Kidney epithelial cell (primary cell): ENCODE measurements at regions not wholly inside any gene's neighbourhood (a gene's known extent, or its start where the extent isn't known, plus 50 kb on each side); places are given as distances from the start of the nearest gene placed in this dataset.
"Not testable (repeated sequence)": the region's sequence is repeated elsewhere in the genome, so short reads cannot be mapped to it uniquely, and the experiment has no call there.

Experiments
- DNase-seq: peaks from one replicate; pipeline ENCODE4 v3.0.0-alpha.2; 2010; ENCODE audit warnings: low read depth
- H3K27me3 ChIP-seq: 2 replicates; pipeline ENCODE4 v1.6.0; 2011; ENCODE audit warnings: low read length; ENCODE audit not compliant: control insufficient read depth, insufficient read depth
- H3K36me3 ChIP-seq: 2 replicates; pipeline ENCODE4 v1.5.1; 2011; ENCODE audit warnings: low read length; ENCODE audit not compliant: control insufficient read depth, insufficient read depth
- H3K4me3 ChIP-seq: 2 replicates; pipeline ENCODE4 v1.5.1; 2011; ENCODE audit warnings: low read depth, mild to moderate bottlenecking, control low read depth, low read length
- CTCF ChIP-seq: IDR thresholded peaks from 2 replicates; pipeline ENCODE4 v1.5.1; 2011; ENCODE audit warnings: mild to moderate bottlenecking, moderate library complexity, low read length, control low read depth, inconsistent platforms; ENCODE audit not compliant: insufficient read depth, poor library complexity, severe bottlenecking

- no peak for DNase-seq
- H3K36me3 ChIP-seq: no peaks in the 10 kb centered on the region
- no peak for TF ChIP-seq CTCF
- no peak overlapping the region for H3K4me3 ChIP-seq
- H3K27me3 ChIP-seq: no peaks in the 10 kb centered on the region
Measured at GRCh38 chr18:66894851-66895250, 291.0 kb upstream of the CDH19 start.

GRCh38 chr18:66892388-66892787 lies 288.5 kb upstream of the CDH19 start:
- not testable (repeated sequence) for H3K4me3 ChIP-seq, DNase-seq, H3K36me3 ChIP-seq, H3K27me3 ChIP-seq

- Histone ChIP-seq H3K36me3 (no peaks in the 10 kb centered on the region), H3K4me3 (no peak overlapping the region), H3K27me3 (no peaks in the 10 kb centered on the region)
- no peak for TF ChIP-seq CTCF
- no peak for DNase-seq
Measured at GRCh38 chr18:66874812-66875474, 271.1 kb upstream of the CDH19 start.

- no peak for TF ChIP-seq CTCF
- Histone ChIP-seq H3K36me3 (no peaks in the 10 kb centered on the region), H3K27me3 (no peaks in the 10 kb centered on the region), H3K4me3 (no peak overlapping the region)
- DNase-seq: no peak
Measured at GRCh38 chr18:66874375-66874774, 270.5 kb upstream of the CDH19 start.

- no peaks in the 10 kb centered on the region for H3K27me3 ChIP-seq
- no peak for TF ChIP-seq CTCF
- no peak overlapping the region for H3K4me3 ChIP-seq
- H3K36me3 ChIP-seq: no peaks in the 10 kb centered on the region
- DNase-seq: no peak
Measured at GRCh38 chr18:66873899-66874298, 270.0 kb upstream of the CDH19 start.

GRCh38 chr18:66872277-66872676 lies 268.4 kb upstream of the CDH19 start:
- TF ChIP-seq CTCF: no peak
- no peak for DNase-seq
- no peaks in the 10 kb centered on the region for H3K27me3 ChIP-seq
- no peak overlapping the region for H3K4me3 ChIP-seq
- H3K36me3 ChIP-seq: no peaks in the 10 kb centered on the region
